ENCODE measurements at regions not wholly inside any gene's neighbourhood (a gene's known extent, or its start where the extent isn't known, plus 50 kb on each side); places are given as distances from the start of the nearest gene placed in this dataset.

DNA sequence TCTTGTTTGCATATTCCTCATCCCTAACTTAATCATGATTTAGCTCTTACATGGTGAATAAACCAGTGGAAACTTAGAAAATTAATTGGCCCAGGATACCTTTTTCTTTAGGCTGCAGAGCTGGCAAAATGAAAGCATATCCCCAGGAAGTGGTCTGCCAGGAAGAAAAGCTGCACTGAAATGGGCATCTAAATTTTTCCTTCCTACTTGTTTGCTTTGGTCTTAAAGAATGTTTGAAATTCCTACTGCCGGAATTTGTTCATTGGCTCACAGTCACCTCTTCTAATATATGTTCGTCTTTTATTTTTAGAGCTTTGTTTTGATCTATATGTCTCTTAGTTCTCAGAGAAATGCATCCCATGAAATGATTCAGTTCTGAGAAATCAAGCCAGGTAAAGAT, 113.2 kb upstream of the ELL2 start:
- no peak for TF ChIP-seq EP300 (IDR thresholded peaks at IDR 0.05)
- TF ChIP-seq, protein P1, sequence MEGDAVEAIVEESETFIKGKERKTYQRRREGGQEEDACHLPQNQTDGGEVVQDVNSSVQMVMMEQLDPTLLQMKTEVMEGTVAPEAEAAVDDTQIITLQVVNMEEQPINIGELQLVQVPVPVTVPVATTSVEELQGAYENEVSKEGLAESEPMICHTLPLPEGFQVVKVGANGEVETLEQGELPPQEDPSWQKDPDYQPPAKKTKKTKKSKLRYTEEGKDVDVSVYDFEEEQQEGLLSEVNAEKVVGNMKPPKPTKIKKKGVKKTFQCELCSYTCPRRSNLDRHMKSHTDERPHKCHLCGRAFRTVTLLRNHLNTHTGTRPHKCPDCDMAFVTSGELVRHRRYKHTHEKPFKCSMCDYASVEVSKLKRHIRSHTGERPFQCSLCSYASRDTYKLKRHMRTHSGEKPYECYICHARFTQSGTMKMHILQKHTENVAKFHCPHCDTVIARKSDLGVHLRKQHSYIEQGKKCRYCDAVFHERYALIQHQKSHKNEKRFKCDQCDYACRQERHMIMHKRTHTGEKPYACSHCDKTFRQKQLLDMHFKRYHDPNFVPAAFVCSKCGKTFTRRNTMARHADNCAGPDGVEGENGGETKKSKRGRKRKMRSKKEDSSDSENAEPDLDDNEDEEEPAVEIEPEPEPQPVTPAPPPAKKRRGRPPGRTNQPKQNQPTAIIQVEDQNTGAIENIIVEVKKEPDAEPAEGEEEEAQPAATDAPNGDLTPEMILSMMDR (IDR thresholded peaks at IDR 0.05), result no peak
- TF ChIP-seq POLR2A (IDR thresholded peaks at IDR 0.05), result no peak
- TF ChIP-seq POLR2AphosphoS5 (IDR thresholded peaks at IDR 0.05), result no peak

Measured in stomach (tissue), 4 donors.